Islet precursor cell (in vitro differentiated cells): ENCODE measurements at regions not wholly inside any gene's neighbourhood (a gene's known extent, or its start where the extent isn't known, plus 50 kb on each side); places are given as distances from the start of the nearest gene placed in this dataset.
A peak's percentile ranks its signal among the peaks of the same experiment; 100 is the strongest.

Experiments
- DNase-seq: peaks from one replicate; pipeline ENCODE4 v3.0.0-alpha.2; 2018

GRCh38 chr3:160622263-160623045 lies 54.5 kb upstream of the ARL14 start:
- DNase-seq, result no peak

GRCh38 chr3:160618878-160619277 lies 53.5 kb upstream of the KPNA4 start:
- DNase-seq, result no peak

GRCh38 chr3:160618363-160618762 lies 53.0 kb upstream of the KPNA4 start:
- no peak for DNase-seq

GRCh38 chr3:160617636-160618035 lies 52.3 kb upstream of the KPNA4 start:
- DNase-seq, result no peak

GRCh38 chr3:160616716-160617115 lies 51.3 kb upstream of the KPNA4 start:
- peak; percentile 68 for DNase-seq

GRCh38 chr3:160616311-160616710 lies 50.9 kb upstream of the KPNA4 start:
- DNase-seq, result no peak
